HG03135 (cell line): ENCODE measurements at regions not wholly inside any gene's neighbourhood (a gene's known extent, or its start where the extent isn't known, plus 50 kb on each side); places are given as distances from the start of the nearest gene placed in this dataset.
"Not testable (repeated sequence)": the region's sequence is repeated elsewhere in the genome, so short reads cannot be mapped to it uniquely, and the experiment has no call there.

Experiments used
- ATAC-seq: cut with Tn5 transposase; IDR thresholded peaks from one replicate; pipeline ENCODE4 v1.9.1; 2021; ENCODE audit warnings: mild to moderate bottlenecking, moderate library complexity; ENCODE audit not compliant: unreplicated experiment

GRCh38 chr6:8361259-8361658 is 74.1 kb downstream of the SLC35B3 start:
- ATAC-seq: no peak

DNA sequence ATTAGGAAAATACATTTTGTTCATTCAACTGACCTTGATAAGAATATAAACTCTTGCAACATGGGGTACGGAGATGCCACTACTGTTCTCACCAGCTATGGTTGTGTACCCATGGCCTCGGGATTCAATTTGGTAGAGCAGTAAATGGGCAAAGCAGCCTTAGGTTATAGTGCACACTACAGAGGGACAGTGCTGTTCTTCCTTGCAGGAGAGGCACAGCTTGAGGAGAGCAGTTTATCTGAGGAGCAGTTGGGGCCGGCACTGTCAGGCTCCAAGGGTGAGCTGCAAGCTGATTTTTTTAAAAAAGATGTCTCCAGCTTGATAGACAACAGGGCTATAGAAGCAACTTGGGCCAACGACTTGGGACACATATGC is 82.4 kb downstream of the SLC35B3 start:
- no peak for ATAC-seq

GRCh38 chr6:8352335-8352965 is 82.9 kb downstream of the SLC35B3 start:
- ATAC-seq: no peak

GRCh38 chr6:8343600-8343999 is 91.7 kb downstream of the SLC35B3 start:
- ATAC-seq: no peak

DNA sequence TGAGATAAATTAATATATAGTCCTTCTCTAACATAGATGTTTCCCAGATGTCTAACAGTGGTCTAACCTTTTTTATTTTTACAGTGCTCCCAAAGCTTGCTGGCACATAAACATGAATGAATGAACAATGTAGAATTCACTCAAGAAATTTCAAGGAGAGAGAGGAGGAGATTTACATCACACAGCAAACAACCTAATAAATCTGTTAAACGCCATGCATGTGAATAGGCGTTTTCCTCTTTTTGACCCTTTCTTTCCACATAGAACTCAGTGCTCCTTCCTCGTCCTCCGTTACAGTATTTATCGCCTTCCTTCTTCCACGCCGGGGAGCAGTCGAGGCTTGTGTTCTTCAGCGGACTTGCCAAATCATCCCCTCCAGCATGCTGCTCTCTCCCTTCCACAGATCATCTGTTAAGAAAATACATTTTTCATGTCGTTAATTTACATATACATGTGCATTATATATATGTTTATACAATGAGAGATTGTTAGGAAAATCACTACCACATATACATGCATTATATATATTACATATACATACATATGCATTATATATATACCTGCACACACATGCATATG is 93.0 kb downstream of the SLC35B3 start:
- ATAC-seq: no peak

GRCh38 chr6:8337147-8337546 is 98.2 kb downstream of the SLC35B3 start:
- no peak for ATAC-seq

DNA sequence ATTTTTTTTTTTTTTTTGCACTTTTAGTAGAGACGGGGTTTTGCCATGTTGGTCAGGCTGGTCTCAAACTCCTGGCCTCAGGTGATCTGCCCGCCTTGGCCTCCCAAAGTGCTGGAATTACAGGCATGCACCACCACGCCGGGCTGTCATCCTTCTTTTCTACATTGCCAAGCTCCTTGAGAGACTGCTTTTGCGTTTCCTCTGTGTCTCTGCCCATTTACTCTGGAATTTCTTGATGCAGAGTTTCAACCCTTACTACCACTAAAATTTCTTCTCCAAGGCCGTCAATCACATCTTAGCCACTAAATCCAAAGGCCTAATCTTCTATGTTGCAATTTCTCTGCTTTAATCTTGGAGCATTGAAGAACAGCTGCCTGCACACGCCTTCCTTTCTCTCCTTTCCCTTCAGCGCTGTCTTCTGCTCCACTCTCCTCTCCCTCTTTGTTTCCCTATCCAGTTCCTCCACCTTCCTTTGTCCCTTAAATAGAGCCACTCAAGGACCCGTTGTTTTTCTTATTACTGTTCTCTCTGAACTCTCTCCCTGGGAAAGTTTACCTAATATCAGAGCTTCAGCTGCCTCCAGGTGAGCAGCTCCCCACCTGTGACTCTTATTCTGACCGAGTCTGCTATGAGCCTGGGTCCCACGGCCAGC is 98.8 kb downstream of the SLC35B3 start:
- ATAC-seq: no peak

DNA sequence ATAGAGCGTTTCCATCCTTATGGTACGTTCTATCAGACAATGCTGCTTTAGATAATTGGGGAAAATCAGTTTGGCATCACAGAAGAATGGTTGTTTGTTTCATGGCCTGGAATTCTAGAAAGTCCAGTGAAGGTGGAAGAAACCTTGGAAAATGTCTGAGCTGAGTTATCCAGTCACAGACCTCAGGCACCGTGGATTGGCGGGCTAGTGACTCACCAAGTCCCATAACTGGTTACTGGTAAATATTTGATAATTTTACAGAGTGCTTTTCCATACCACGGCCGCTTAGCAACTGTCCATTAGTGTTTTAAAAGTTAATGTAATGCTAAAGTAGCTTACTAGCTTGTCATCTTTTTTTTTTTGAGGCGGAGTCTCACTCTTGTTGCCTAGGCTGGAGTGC is 99.4 kb downstream of the SLC35B3 start:
- no peak for ATAC-seq

GRCh38 chr6:8335381-8335780 is 100.0 kb downstream of the SLC35B3 start:
- ATAC-seq: no peak

GRCh38 chr6:8334113-8334512 is 101.2 kb downstream of the SLC35B3 start:
- no peak for ATAC-seq

DNA sequence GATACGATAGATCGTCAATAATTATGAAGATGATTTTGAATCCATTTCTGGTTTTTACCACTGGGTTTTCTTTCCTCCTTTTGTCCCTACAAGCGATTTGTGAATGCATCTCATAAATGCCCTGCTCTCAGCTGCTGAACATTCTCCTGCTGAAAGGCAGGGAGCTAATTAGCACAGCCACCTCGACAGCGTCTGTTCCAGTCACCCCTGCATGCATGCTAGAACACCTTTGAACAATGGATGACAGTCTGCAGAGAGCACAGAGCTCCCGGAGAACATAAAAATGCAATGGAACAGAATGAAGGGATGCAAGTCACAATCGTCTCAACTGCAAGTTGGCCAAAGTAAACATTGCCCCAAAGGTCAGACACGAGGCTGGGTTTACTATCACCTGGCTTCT is 105.8 kb downstream of the SLC35B3 start:
- ATAC-seq: no peak

DNA sequence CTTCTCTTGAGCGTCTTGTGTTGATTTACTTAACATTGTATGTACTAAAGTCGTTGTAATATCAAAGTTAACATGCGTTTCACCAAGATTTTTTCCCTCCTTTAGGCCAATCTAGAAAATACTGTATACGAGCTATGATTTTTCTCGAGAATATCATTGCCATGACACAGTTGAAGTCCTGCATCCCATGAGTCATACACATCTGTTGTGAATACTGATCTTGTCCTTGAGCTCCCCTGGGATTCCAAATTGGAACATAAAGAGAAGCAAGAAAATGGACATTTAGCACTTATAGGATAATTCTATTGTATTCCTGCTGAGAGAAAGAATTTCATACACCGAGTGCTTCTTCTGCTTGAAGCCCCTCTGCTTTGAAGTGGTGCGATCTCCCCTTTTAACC is 109.6 kb downstream of the SLC35B3 start:
- no peak for ATAC-seq

GRCh38 chr6:8322659-8323058 is 112.7 kb downstream of the SLC35B3 start:
- ATAC-seq: no peak

GRCh38 chr6:8321671-8322404 is 113.5 kb downstream of the SLC35B3 start:
- ATAC-seq: no peak

- no peak for ATAC-seq
Observed at GRCh38 chr6:8315154-8315553, 120.2 kb downstream of the SLC35B3 start.

DNA sequence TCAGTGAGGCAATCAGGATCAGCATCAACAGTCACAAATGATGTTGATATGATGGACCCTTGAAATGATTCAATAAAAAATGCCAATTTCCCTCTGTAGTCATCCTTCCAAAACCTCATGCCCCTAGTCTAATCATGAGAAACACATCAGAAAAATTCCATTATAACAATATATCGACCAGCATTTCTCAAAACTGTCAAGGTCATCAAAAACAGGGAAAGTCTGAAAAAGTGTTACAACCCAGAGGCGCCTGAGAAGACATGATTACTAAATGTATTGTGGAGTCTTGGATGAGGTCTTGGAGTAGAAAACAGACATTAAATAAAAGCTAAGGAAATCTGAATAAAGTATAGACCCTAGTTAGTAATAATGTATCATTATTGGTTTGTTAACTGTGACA is 133.8 kb downstream of the SLC35B3 start:
- ATAC-seq: no peak

DNA sequence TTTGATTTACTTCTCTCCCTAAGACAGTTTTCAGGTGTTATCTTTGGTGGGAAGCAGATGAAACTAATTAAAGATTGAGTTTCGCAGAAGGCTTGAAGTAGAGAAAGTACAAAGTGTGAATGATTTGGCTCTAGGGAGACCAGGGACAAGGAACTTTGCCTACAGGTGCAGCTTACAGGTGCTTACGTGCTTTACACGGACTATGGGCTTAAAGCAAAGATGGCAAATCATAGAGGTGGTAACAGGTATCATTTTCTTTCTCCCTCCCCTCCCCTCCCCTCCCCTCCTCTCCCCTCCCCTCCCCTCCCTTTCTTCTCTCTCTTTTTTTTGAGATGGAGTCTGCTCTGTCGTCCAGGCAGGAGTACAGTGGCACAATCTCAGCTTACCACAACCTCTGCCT is 136.3 kb downstream of the SLC35B3 start:
- ATAC-seq: no peak

- not testable (repeated sequence) for ATAC-seq
Observed at GRCh38 chr6:8282946-8283345, 152.4 kb downstream of the SLC35B3 start.

GRCh38 chr6:8282380-8282779 is 153.0 kb downstream of the SLC35B3 start:
- no peak for ATAC-seq

GRCh38 chr6:8279041-8279805 is 156.1 kb downstream of the SLC35B3 start:
- ATAC-seq: no peak

- no peak for ATAC-seq
Observed at GRCh38 chr6:8278562-8278961, 156.8 kb downstream of the SLC35B3 start.
